SH-SY5Y (cell line): ENCODE measurements at regions not wholly inside any gene's neighbourhood (a gene's known extent, or its start where the extent isn't known, plus 50 kb on each side); places are given as distances from the start of the nearest gene placed in this dataset.

ENCODE experiments used
- GATA2 ChIP-seq: IDR thresholded peaks from 2 replicates; pipeline ENCODE4 v1.6.1; 2011; ENCODE audit warnings: mild to moderate bottlenecking, low read depth, low read length
- GATA3 ChIP-seq: IDR thresholded peaks from 2 replicates; pipeline ENCODE4 v1.6.1; 2011; ENCODE audit warnings: low read depth, mild to moderate bottlenecking, low read length, moderate library complexity

GRCh38 chr11:95379479-95379878 is 148.5 kb upstream of the SESN3 start:
- TF ChIP-seq GATA2 (no peak), GATA3 (no peak)
